ENCODE measurements at regions not wholly inside any gene's neighbourhood (a gene's known extent, or its start where the extent isn't known, plus 50 kb on each side); places are given as distances from the start of the nearest gene placed in this dataset.

DNA sequence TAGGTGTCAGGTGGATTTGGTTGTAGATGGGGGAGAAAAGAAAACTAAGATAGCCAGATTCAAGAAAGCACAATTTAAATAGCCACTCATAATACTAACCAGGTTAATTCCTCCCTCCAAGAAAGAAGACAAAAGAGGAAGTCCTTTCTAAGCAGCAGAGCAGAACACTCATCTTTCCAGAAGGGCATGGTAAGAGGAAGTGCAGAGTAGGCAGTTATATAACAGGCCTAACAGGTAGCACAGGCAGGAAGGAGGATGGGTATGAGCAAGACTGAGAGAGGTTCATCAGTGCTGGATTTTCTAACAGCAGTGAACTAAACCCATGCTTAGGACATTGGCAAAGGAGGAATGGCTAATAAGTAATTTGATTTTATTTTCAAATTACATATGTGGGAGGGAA lies 517.5 kb downstream of the PLPP3 start:
- TF ChIP-seq CTCF (conservative IDR thresholded peaks at IDR 0.05 in 1 of 2, IDR thresholded peaks at IDR 0.05 in 1 of 2; ENCODE audit: low read depth in 1 of 2, low read length in 2 of 2) (no peak), EZH2 (IDR thresholded peaks at IDR 0.05; ENCODE audit: low read length, missing control alignments) (no peak)
